Gastrocnemius medialis (tissue), 4 donors: ENCODE measurements at regions not wholly inside any gene's neighbourhood (a gene's known extent, or its start where the extent isn't known, plus 50 kb on each side); places are given as distances from the start of the nearest gene placed in this dataset.

Experiments used
- CTCF ChIP-seq, 5 experiments: fragments of 450-650 bp in 3 of 5; fragments of 200-600 bp in 2 of 5; sonication (generic) in 2 of 5; IDR thresholded peaks in 4 of 5; conservative IDR thresholded peaks in 1 of 5; 1 replicate in 4 of 5; 2 replicates in 1 of 5; pipeline ENCODE4 v1.5.1; 2016 to 2019; ENCODE audit warnings: antibody characterized with exemption in 5 of 5, mild to moderate bottlenecking in 3 of 5, moderate library complexity in 3 of 5
- POLR2A ChIP-seq, 2 donors: fragments of 450-650 bp; IDR thresholded peaks; one replicate each; pipeline ENCODE4 v1.6.1; 2017; ENCODE audit warnings: antibody characterized with exemption in 2 of 2, mild to moderate bottlenecking in 2 of 2, moderate library complexity in 2 of 2

GRCh38 chr17:73924114-73924908 lies 279.2 kb upstream of the RPL38 start:
- TF ChIP-seq CTCF (IDR thresholded peaks at IDR 0.05 in 4 of 5, conservative IDR thresholded peaks at IDR 0.05 in 1 of 5): no peak
- no peak for TF ChIP-seq POLR2A (IDR thresholded peaks at IDR 0.05)
